K562 (cell line): ENCODE measurements at regions not wholly inside any gene's neighbourhood (a gene's known extent, or its start where the extent isn't known, plus 50 kb on each side); places are given as distances from the start of the nearest gene placed in this dataset.

Experiments
- ATAC-seq: fragments of 200-7000 bp; cut with Tn5 transposase; 3 replicates; pipeline ENCODE4 v1.9.1; 2020; ENCODE audit warnings: moderate library complexity
- BruUV-seq: library from RNA; stranded (reverse); fragments of 400-500 nt; replicated peaks from 2 replicates; lab custom pipeline; 2021; lab: Mats Ljungman, UMichigan
- CTCF ChIA-PET: fragments of 300-600 bp; formaldehyde crosslinking; extraction: SDS; loops from one replicate; lab custom pipeline; 2021; ENCODE audit warnings: low intra/inter-chr PET ratio; lab: Yijun Ruan, JAX
- POLR2A ChIA-PET: fragments of 300-600, 350-650 bp; sonication (Branson Sonifier 250); formaldehyde crosslinking; extraction: SDS; loops from one replicate; lab custom pipeline; 2021; ENCODE audit warnings: antibody characterized with exemption, inconsistent platforms; lab: Yijun Ruan, JAX
- DNase-seq, 4 experiments: peaks; one replicate each; pipeline versions ENCODE4 v3.0.0 to v3.0.0-alpha.2; 2011 to 2018; ENCODE audit warnings: low spot score in 3 of 4, mixed read lengths in 3 of 4; ENCODE audit errors: extremely low read depth in 1 of 4
- FAIRE-seq: peaks from 2 replicates; lab custom pipeline; 2011; peaks lifted over from hg19 to GRCh38; lab: Jason Lieb, UNC
- H2AFZ ChIP-seq: 2 replicates; pipeline ENCODE4 v1.6.0; 2011; ENCODE audit warnings: low read depth, low read length, control low read depth, inconsistent platforms
- H3K27ac ChIP-seq: fragments of 200-600 bp; 3 replicates; pipeline ENCODE4 v1.8.0; 2011; ENCODE audit warnings: low read depth, mild to moderate bottlenecking, control low read depth, inconsistent platforms, low read length, moderate library complexity, mixed read lengths; ENCODE audit errors: extremely low read depth
- H3K27me3 ChIP-seq, 2 experiments: fragments of 300-600 bp in 1 of 2; 2 replicates in 1 of 2; 3 replicates in 1 of 2; pipeline versions ENCODE4 v1.6.0 to v1.8.0; 2011; ENCODE audit warnings: inconsistent platforms in 2 of 2, low read length in 2 of 2, mild to moderate bottlenecking in 1 of 2, mixed read lengths in 1 of 2, moderate library complexity in 1 of 2; ENCODE audit not compliant: control insufficient read depth in 2 of 2, insufficient read depth in 2 of 2
- H3K36me3 ChIP-seq: fragments of 300-600 bp; 3 replicates; pipeline ENCODE4 v1.8.0; 2011; ENCODE audit warnings: mild to moderate bottlenecking, low read length, inconsistent platforms; ENCODE audit not compliant: control insufficient read depth, insufficient read depth
- H3K4me1 ChIP-seq, 2 experiments: fragments of 200-600 bp in 1 of 2; replicated peaks in 1 of 2; 2 replicates in 1 of 2; 3 replicates in 1 of 2; pipeline versions ENCODE4 v1.5.1 to v1.8.0; 2011; ENCODE audit warnings: inconsistent platforms in 2 of 2, low read length in 2 of 2, mild to moderate bottlenecking in 1 of 2, mixed read lengths in 1 of 2, moderate library complexity in 1 of 2; ENCODE audit not compliant: control insufficient read depth in 2 of 2, insufficient read depth in 2 of 2
- H3K4me2 ChIP-seq: 2 replicates; pipeline ENCODE4 v1.6.1; 2011; ENCODE audit warnings: low read length, control low read depth, inconsistent platforms, mixed read lengths; ENCODE audit not compliant: insufficient read depth
- H3K4me3 ChIP-seq: fragments of 200-600 bp; sonication (generic), shearing (Covaris generic); 2 replicates; pipeline ENCODE4 v1.5.1; 2016; ENCODE audit warnings: control low read depth, inconsistent platforms
- H3K79me2 ChIP-seq: fragments of 200-600 bp; 3 replicates; pipeline ENCODE4 v1.8.0; 2011; ENCODE audit warnings: low read length, inconsistent platforms; ENCODE audit not compliant: control insufficient read depth, insufficient read depth
- H3K9ac ChIP-seq, 2 experiments: 2 replicates each; pipeline versions ENCODE4 v1.6.0 to v1.6.1; 2011; ENCODE audit warnings: low read depth in 2 of 2, low read length in 2 of 2, control low read depth in 1 of 2, inconsistent platforms in 1 of 2, mild to moderate bottlenecking in 1 of 2, mixed read lengths in 1 of 2; ENCODE audit not compliant: insufficient read depth in 1 of 2
- H3K9me1 ChIP-seq: one replicate; pipeline ENCODE4 v1.6.0; 2011; ENCODE audit warnings: inconsistent platforms, mild to moderate bottlenecking, low read length, moderate library complexity; ENCODE audit not compliant: control insufficient read depth, insufficient read depth
- H3K9me3 ChIP-seq: replicated peaks from 2 replicates; pipeline ENCODE4 v1.5.1; 2011; ENCODE audit warnings: low read depth, low read length, inconsistent platforms; ENCODE audit not compliant: control insufficient read depth, insufficient read depth
- H4K20me1 ChIP-seq: replicated peaks from 2 replicates; pipeline ENCODE4 v1.6.1; 2011; ENCODE audit warnings: low read length, inconsistent platforms, mixed read lengths; ENCODE audit not compliant: control insufficient read depth, insufficient read depth
- DPF2 ChIP-seq: fragments of 450-650 bp; IDR thresholded peaks from 2 replicates; pipeline ENCODE4 v1.6.1; 2016
- MAFK ChIP-seq: IDR thresholded peaks from 2 replicates; pipeline ENCODE4 v1.6.1; 2011; ENCODE audit warnings: low read length, improper control_type of control experiment
- RBBP5 ChIP-seq: fragments of 200-600 bp; sonication (generic); IDR thresholded peaks from 2 replicates; pipeline ENCODE4 v1.6.1; 2012; ENCODE audit warnings: borderline replicate concordance, mild to moderate bottlenecking, low read length, control low read depth, inconsistent platforms; ENCODE audit not compliant: insufficient read depth, poor library complexity, severe bottlenecking
- ZNF584 ChIP-seq: fragments of 200-800 bp; sonication (Bioruptor generic); IDR thresholded peaks from 2 replicates; pipeline ENCODE4 v1.6.1; 2016; ENCODE audit warnings: low read depth, mild to moderate bottlenecking, missing genetic modification characterization, missing compliant biosample characterization
- ZNF695 ChIP-seq: fragments of 450-650 bp; formaldehyde crosslinking; IDR thresholded peaks from 2 replicates; pipeline ENCODE4 v1.4.0; 2020; ENCODE audit warnings: mild to moderate bottlenecking, moderate library complexity
- ZNF785 ChIP-seq: fragments of 250-450 bp; sonication (Bioruptor Pico); IDR thresholded peaks from 2 replicates; pipeline ENCODE4 v1.4.0; 2020; ENCODE audit warnings: mild to moderate bottlenecking
- WGBS: fragments of 100-300 bp; shearing (Covaris generic); methylation state at CpG from one replicate; pipeline ENCODE4 v1.1.6; 2016; ENCODE audit warnings: low coverage, mixed read lengths; ENCODE audit not compliant: insufficient coverage; ENCODE audit errors: missing lambda C conversion rate; 5-methylcytosine and 5-hydroxymethylcytosine counted together
- in situ Hi-C: fragments of 300-500 bp; cut with MboI; formaldehyde crosslinking; loops from 4 replicates; pipeline ENCODE4 v1.15.0; 2018; ENCODE audit warnings: inconsistent platforms, mixed read lengths
- intact Hi-C: fragments of 100-400 bp; cut with micrococcal nuclease; formaldehyde crosslinking; loops from 2 replicates; pipeline ENCODE4 v1.14.2; 2022
- TF ChIP-seq, protein P1 (sequence below): sonication (generic); formaldehyde crosslinking; IDR thresholded peaks from 2 replicates; pipeline ENCODE4 v1.5.0; 2020; ENCODE audit warnings: missing genetic modification reagents

DNA sequence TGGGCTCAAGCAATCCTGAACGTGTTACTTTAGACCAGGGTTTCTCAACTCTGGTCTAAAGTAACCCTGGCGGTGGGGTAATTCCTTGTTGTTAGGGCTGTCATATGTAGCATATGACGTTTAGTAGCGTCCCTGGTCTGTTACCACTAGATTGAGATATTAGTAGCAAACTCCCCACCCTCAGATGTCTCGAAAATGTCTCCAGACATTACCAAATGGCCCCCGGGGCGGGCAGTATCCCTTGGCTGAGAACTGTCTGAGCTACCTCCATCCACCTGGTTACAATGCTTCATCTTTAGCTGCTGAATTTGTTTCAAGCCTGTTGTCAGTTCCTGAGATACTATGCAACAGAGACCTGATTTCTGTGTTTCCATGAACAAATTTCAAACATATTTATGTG lies 56.7 kb downstream of the CLDN34 start:
- H3K27ac ChIP-seq = no peak overlapping the region
- POLR2A ChIA-PET = interaction anchor here (0.7 kb wide), 2 partner anchors 20 to 41 kb away, joined by 3 to 4 read pairs; no protein-coding TSS in a partner anchor
- no peaks in the 10 kb centered on the region for H3K9me1 ChIP-seq
- no peak for FAIRE-seq
- no peaks in the 10 kb centered on the region for H3K9me3 ChIP-seq
- TF ChIP-seq ZNF584 (CRISPR knock-in tag) (no peak), DPF2 (no peak), MAFK (no peak), ZNF785 (no peak)
- in situ Hi-C loops = no loop called here
- H3K4me1 ChIP-seq = no peaks in the 10 kb centered on the region
- H3K27me3 ChIP-seq = peaks cover 0 to 10% of the 10 kb centered on the region in 2 experiments; a peak in 2 of 5 replicates
- H3K4me2 ChIP-seq = no peak overlapping the region
- H2AFZ ChIP-seq = no peak overlapping the region
- CTCF ChIA-PET = no interaction called here
- H3K36me3 ChIP-seq = no peaks in the 10 kb centered on the region
- intact Hi-C loops = no loop called here
- BruUV-seq = no TSS peak
- H3K79me2 ChIP-seq = no peaks in the 10 kb centered on the region
- H3K4me3 ChIP-seq = no peak overlapping the region
- no peak overlapping the region for H3K9ac ChIP-seq
- DNase-seq = no peak
- no peak for ATAC-seq
- H4K20me1 ChIP-seq = no peaks in the 10 kb centered on the region; the same call in 1 of the 2 replicates
- WGBS = 0% methylated on average over 5 of the region's 7 CpGs

DNA sequence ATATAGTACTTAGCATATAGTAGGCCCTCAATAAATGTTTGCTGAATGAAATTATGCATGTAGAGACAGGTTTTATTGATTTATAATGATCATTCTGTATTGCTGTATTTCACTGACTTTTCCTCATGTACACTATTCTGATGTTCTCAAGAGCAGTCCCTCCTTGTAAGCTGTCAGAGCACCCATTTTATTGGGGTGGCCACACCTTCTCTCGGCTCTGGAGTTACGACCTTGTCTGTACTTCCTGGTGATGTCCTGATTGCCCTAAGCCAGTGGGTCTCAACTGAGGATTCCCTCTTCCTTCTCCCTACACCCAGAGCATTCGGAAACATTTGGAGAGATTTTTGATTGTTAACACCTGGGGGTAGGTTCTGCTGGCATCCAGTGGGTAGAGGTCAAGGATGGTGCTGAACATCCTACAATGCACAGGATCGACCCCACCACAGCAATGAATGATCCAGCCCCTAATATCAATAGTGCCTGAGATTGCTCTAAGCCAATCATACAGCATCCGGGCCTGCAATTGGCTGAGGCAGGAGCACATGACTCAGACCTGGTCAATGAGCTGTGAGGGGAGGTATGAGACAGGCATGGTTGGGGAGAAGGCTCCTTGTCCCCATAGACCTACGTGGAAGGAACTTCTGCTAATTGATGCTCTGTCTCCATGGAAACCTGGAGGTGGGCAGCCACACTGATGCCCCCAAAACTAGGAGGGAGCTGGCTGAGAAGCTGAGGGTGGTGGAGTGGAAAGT lies 58.8 kb downstream of the CLDN34 start:
- in situ Hi-C loops (no loop called here), intact Hi-C loops (no loop called here)
- FAIRE-seq (no peak), DNase-seq (no peak), ATAC-seq (no peak)
- H3K9ac ChIP-seq = no peak overlapping the region
- no peaks in the 10 kb centered on the region for H3K36me3 ChIP-seq
- H3K27ac ChIP-seq = no peak overlapping the region
- TF ChIP-seq ZNF695 (CRISPR knock-in tag) (no peak), RBBP5 (no peak)
- TF ChIP-seq, protein P1, sequence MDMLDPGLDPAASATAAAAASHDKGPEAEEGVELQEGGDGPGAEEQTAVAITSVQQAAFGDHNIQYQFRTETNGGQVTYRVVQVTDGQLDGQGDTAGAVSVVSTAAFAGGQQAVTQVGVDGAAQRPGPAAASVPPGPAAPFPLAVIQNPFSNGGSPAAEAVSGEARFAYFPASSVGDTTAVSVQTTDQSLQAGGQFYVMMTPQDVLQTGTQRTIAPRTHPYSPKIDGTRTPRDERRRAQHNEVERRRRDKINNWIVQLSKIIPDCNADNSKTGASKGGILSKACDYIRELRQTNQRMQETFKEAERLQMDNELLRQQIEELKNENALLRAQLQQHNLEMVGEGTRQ (CRISPR knock-in tag) = peak; percentile 28; the same call in 1 of the 2 replicates
- H4K20me1 ChIP-seq = no peaks in the 10 kb centered on the region; the same call in 1 of the 2 replicates
- BruUV-seq = no TSS peak
- peaks cover 0 to 10% of the 10 kb centered on the region in 2 experiments; a peak in 2 of 5 replicates for H3K27me3 ChIP-seq
- CTCF ChIA-PET = no interaction called here
- no peak overlapping the region for H2AFZ ChIP-seq
- H3K9me3 ChIP-seq = no peaks in the 10 kb centered on the region
- H3K4me2 ChIP-seq = no peak overlapping the region
- H3K79me2 ChIP-seq = no peaks in the 10 kb centered on the region
- 0% methylated on average over 5 of the region's 6 CpGs for WGBS
- H3K9me1 ChIP-seq = no peaks in the 10 kb centered on the region
- H3K4me1 ChIP-seq = no peaks in the 10 kb centered on the region
- no peak overlapping the region for H3K4me3 ChIP-seq
- POLR2A ChIA-PET = no interaction called here
